ENCODE measurements at regions not wholly inside any gene's neighbourhood (a gene's known extent, or its start where the extent isn't known, plus 50 kb on each side); places are given as distances from the start of the nearest gene placed in this dataset.

- Histone ChIP-seq H3K9ac (replicated peaks in 1 of 4; ENCODE audit: extremely low read depth in 1 of 4, low read depth in 3 of 4, low read length in 3 of 4) (no peak overlapping the region), H4K5ac (ENCODE audit: insufficient read length, low read depth, low read length) (no peak overlapping the region), H2BK12ac (ENCODE audit: low read depth, low read length) (no peak overlapping the region), H3K27me3 (replicated peaks in 1 of 4; ENCODE audit: control insufficient read depth in 3 of 4, extremely low read depth in 1 of 4, insufficient read depth in 3 of 4, low read length in 3 of 4) (no peaks in the 10 kb centered on the region), H3K9me3 (ENCODE audit: insufficient read depth in 2 of 2, low read depth in 1 of 2, low read length in 1 of 2) (no peaks in the 10 kb centered on the region), H4K8ac (ENCODE audit: extremely low read depth, insufficient read depth, low read length) (no peak overlapping the region), H3K4ac (replicated peaks; ENCODE audit: insufficient read length, low read depth, low read length) (no peak overlapping the region), H3K36me3 (ENCODE audit: control insufficient read depth in 2 of 4, insufficient read depth in 4 of 4, low read length in 3 of 4) (no peaks in the 10 kb centered on the region), H3K56ac (replicated peaks; ENCODE audit: insufficient read length, low read depth, low read length) (no peak overlapping the region), H3K4me3 (ENCODE audit: extremely low read depth in 1 of 4, insufficient read depth in 2 of 4, low read depth in 3 of 4, low read length in 4 of 4) (no peak overlapping the region), H3K18ac (ENCODE audit: extremely low read depth, low read length) (no peak overlapping the region), H2BK5ac (ENCODE audit: low read depth, low read length) (no peak overlapping the region), H3K4me2 (ENCODE audit: insufficient read depth in 1 of 2, low read depth in 2 of 2, low read length in 2 of 2) (no peak overlapping the region), H3K79me2 (ENCODE audit: control insufficient read depth in 1 of 2, insufficient read depth in 2 of 2, low read length in 2 of 2) (no peaks in the 10 kb centered on the region), H3K79me1 (ENCODE audit: low read depth, low read length) (no peaks in the 10 kb centered on the region), H3K14ac (ENCODE audit: insufficient read length) (no peak overlapping the region), H4K91ac (replicated peaks; ENCODE audit: insufficient read length, low read length) (no peak overlapping the region), H3K27ac (ENCODE audit: low read depth, low read length) (no peak overlapping the region), H3K4me1 (replicated peaks in 1 of 4; ENCODE audit: control insufficient read depth in 3 of 4, insufficient read depth in 4 of 4, low read length in 3 of 4) (no peaks in the 10 kb centered on the region), H2BK120ac (replicated peaks; ENCODE audit: low read depth, low read length) (no peak overlapping the region), H2BK20ac (ENCODE audit: low read length) (no peak overlapping the region), H2AFZ (ENCODE audit: low read length) (no peak overlapping the region), H3K23me2 (ENCODE audit: low read depth, low read length) (no peaks in the 10 kb centered on the region), H2AK5ac (ENCODE audit: low read depth, low read length) (no peak overlapping the region), H3K23ac (ENCODE audit: insufficient read length) (no peak overlapping the region), H2BK15ac (ENCODE audit: low read length) (no peak overlapping the region), H4K20me1 (replicated peaks in 1 of 2; ENCODE audit: control insufficient read depth in 1 of 2, insufficient read depth in 2 of 2, low read length in 2 of 2) (no peaks in the 10 kb centered on the region)
- no peak for DNase-seq (ENCODE audit: low read depth in 1 of 2, low spot score in 2 of 2)
- ChIA-PET POLR2A (ENCODE audit: partially characterized antibody) (no interaction called here), CTCF (ENCODE audit: partially characterized antibody) (interaction anchor here (0.7 to 1.4 kb wide), 9 partner anchors 11 to 633 kb away, joined by 3 to 6 read pairs (median 3); no protein-coding TSS in a partner anchor)
- FAIRE-seq = peak; percentile 32
- 65% methylated on average over 6 of the region's 6 CpGs; no CpG with 5 or more reads in 1 of the 2 experiments for WGBS, 2 experiments (ENCODE audit: extremely low coverage in 1 of 2, insufficient coverage in 1 of 2, insufficient read length in 1 of 2, insufficient replicate concordance in 2 of 2, low coverage in 1 of 2, low lambda C conversion rate in 2 of 2, missing lambda C conversion rate in 1 of 2)
- TF ChIP-seq CHD7 (IDR thresholded peaks at IDR 0.05; ENCODE audit: insufficient replicate concordance, low read length) = no peak
Observed at GRCh38 chr10:23886355-23886754, 322.6 kb upstream of the KIAA1217 start.
